GM18867 (cell line): ENCODE measurements at regions not wholly inside any gene's neighbourhood (a gene's known extent, or its start where the extent isn't known, plus 50 kb on each side); places are given as distances from the start of the nearest gene placed in this dataset.

ENCODE experiments used
- ATAC-seq: cut with Tn5 transposase; IDR thresholded peaks from one replicate; pipeline ENCODE4 v1.9.1; 2021; ENCODE audit warnings: mild to moderate bottlenecking, moderate library complexity; ENCODE audit not compliant: unreplicated experiment

DNA sequence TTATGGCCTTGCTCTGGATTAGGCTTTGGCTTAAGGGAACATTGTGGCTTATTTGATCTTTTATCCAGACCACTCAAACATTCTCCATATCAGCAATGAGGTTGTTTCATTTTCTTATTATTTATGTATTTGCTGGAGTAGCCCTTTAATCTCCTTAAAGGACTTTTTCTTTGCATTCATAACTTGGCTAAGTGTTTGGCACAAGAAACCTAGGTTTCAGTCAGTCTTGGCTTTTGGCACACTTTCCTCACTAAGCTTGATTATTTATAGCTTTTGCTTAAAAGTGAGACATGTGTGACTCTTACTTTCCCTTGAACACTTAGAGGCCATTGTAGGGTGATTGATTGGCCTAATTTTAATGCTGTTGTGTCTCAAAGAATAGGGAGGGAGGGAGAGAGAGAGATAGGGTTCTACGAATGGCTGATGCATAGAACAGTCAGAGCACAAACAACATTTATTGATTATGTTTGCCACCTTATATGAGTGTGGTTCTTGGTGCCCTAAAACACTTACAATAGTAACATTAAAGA is 2265.3 kb upstream of the C9orf72 start:
- ATAC-seq = no peak

- no peak for ATAC-seq
Observed at GRCh38 chr9:29844251-29844650, 2271.0 kb upstream of the C9orf72 start.

DNA sequence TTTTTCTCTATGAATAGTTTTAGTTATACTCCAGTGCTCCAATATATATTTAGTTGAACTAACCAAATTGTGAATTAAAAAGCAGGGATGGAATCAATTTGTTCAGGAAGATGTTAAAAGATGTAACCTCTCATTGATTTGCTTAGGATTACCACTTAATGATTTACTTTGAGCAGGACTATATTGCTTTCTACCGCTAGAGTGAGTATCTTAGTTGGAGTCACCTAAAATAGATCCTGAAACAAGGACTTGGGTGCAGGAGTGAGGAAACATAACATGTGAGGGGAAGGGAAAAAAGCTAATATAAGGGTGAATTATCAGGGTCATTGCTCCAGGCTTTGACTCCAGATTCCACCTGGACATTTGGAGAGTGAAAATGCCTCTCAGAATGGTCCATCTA is 2277.4 kb upstream of the C9orf72 start:
- no peak for ATAC-seq

GRCh38 chr9:29861803-29862202 is 2288.5 kb upstream of the C9orf72 start:
- no peak for ATAC-seq

- ATAC-seq = no peak
Observed at GRCh38 chr9:29865764-29866313, 2292.6 kb upstream of the C9orf72 start.

DNA sequence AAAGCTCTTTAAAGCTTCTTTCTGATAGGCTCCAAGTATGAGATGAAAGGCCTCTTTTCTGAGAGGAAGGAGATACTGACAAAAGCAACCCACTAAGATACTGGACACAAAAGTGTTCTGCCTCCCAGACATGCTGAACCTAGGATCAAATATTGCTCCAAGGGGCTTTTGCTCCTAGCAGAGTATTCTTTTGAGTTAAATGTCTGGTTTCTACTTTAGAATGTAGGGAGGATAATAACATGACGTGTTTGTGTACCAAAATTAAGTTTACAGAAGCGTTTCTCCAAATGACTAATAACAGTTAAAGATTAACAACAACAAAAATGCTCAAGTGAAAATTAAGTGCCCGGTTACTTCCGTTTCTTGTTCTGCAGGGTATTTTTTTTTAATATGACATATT is 2293.3 kb upstream of the C9orf72 start:
- ATAC-seq = no peak

- no peak for ATAC-seq
Observed at GRCh38 chr9:29873579-29873978, 2300.3 kb upstream of the C9orf72 start.

DNA sequence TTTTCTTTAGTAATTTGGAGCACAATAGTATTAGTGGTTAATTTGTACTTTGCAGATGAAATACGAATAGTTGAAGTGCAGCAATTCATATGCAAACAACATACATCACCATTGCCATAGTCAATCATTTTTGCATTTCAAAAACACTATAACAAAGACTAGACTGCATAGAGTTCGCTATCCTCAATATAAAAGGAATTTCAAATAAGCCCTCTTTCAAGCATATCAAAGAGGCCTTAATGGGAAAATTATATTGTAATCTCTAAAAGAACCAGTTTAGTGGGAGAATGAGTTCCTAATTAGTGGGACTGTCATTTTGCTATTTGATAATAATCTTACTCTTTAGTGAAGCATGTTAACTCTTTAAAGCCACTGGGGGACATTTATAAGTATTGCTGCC is 2302.3 kb upstream of the C9orf72 start:
- no peak for ATAC-seq

DNA sequence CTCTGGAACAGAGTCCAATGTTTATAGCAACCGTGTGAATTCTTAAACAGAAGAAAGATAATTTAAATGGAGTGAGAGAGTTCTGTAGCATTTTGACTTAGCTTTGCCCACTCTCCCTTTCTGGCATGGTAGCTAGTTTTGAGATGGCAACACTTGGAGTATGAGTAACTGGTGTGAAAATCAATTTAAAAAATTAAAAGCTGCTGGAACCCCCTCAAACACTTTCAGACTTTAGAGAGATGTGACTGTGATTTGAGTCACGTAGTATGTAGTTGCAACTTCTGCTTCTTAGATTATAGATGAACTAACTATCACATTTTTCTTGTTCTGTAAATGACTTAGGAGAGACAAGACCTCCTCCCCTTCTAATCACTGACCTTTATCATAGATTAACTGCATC is 2309.5 kb upstream of the C9orf72 start:
- no peak for ATAC-seq

DNA sequence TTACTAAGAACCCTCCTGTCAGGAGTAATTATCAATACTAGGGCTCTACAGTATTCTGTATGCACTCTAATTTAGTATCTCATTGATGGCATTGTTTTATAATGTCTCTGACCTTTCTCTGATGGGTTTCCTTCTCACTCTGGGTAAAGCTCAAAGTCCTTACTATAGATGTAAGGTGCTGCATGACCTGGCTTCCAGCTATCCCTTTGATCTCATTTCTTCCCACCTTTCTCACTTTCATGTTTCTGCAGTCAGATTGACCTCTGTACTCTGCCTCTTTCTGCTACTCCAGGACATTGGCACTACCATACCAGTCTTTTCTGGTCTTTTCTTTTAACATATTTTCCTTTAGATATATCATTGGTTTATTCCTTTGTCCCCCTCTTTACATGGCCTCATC is 2332.8 kb upstream of the C9orf72 start:
- no peak for ATAC-seq

- ATAC-seq = no peak
Observed at GRCh38 chr9:29928072-29928471, 2354.8 kb upstream of the C9orf72 start.

DNA sequence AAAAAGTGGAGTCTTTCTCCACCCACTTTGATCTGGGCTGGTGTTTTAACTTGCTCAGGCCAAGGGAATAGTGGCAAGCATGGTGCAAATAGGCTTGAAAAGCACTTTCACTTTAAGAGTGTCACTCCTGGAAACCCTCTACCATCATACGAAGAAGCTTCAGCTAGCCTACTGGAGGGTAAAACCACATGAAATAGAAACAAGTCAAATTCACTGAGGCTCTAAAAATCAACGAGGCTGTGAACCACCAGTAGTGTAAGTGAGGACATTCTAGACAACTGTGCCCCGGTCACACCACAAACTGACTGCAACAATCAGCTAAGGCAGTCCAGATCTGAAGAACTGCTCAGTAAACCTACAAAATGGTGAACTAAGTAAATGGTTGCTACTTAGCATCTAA is 2366.3 kb upstream of the C9orf72 start:
- no peak for ATAC-seq

DNA sequence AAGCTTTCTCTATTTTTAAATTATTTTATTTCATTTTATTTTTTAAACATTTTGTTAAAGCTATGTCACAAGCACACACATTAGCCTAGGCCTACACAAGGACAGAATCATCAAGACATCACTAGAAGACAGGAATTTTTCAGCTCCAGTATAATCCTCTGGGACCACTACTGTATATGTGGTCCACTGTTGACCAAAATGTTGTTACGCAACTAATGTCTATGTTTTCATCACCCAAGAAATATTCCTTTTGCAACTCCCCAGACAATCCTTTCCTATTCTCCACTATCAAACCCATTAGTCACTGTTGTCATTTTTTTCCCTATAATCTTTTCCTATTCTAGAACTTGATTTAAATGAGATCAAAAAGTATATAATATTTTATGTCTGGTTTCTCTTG is 2371.7 kb upstream of the C9orf72 start:
- no peak for ATAC-seq

GRCh38 chr9:29958469-29958868 is 2385.2 kb upstream of the C9orf72 start:
- ATAC-seq = no peak

DNA sequence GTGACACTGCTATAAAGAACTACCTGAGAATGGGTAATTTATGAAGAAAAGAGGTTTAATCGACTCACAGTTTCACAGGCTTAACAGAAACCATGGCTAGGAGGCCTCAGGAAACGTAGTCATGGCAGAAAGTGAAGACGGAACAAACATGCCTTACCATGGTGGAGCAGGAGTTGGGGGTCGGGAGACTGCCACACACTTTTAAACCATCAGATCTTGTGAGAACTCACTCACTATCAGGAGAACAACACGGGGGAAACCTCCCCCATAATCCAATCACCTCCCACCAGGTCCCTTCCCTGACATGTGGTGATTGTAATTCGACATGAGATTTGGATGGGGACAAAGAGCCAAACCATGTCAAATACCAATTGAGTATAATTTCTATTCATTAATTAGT is 2392.6 kb upstream of the C9orf72 start:
- ATAC-seq = no peak

GRCh38 chr9:29966247-29966646 is 2393.0 kb upstream of the C9orf72 start:
- ATAC-seq = no peak

GRCh38 chr9:29968831-29969230 is 2395.6 kb upstream of the C9orf72 start:
- ATAC-seq = no peak

DNA sequence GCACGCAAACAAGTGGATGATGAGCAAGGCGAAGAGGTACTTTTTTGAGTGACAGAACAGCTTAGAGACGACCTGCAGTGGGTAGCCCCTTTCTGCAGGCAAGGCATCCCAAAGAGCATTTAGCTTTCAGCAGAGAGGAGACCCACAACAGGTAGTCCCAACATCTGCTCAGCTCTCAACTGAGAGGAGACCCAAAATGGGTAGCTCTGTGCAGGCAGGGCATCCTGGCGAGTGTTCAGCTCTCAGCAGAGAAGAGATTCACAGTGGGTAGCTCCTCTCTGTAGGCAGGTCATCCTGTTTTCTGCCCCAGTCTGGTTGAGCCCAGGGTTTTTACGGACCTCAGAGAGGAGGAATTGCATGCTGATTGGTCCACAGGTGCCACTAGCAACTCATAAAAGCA is 2396.1 kb upstream of the C9orf72 start:
- no peak for ATAC-seq

GRCh38 chr9:29969856-29970647 is 2396.8 kb upstream of the C9orf72 start:
- no peak for ATAC-seq

DNA sequence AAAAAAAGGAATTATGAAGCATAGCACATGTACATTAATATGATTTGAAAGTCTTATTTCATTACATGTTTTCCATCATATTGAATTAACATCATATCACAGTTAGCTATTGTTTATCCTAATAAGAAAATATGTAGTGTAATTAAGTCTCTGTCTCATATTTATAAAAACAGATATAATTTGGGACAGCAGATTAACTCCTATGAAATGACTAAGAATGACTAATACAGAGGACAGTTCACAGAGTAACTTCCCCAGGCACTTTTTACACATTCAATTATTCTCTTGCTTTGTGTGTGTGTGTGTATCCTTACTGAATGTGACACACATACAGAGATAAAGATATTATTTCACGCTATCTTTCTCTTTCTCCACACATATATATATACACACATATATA is 2400.9 kb upstream of the C9orf72 start:
- ATAC-seq = no peak

- no peak for ATAC-seq
Observed at GRCh38 chr9:29976981-29977380, 2403.7 kb upstream of the C9orf72 start.

- no peak for ATAC-seq
Observed at GRCh38 chr9:29981013-29981412, 2403.4 kb upstream of the ACO1 start.

DNA sequence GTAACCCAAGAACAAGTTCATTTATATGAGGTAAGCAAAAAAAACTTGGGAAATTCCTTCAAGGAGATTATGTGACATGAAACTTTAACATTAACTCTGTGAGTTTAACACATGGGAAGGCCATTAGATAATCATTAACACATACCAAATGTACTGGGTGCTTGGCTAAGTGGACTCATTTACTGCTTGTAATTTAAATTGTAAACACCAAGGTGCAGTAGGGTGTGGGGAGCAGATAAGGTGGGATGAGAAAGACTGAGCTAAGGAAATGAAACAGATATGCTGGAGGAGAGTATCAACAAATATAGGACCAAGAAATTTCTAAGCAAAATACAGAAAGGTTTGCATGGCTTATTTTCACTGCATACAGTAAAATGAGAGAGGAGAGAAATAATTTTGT is 2384.8 kb upstream of the ACO1 start:
- no peak for ATAC-seq
